Hematopoietic multipotent progenitor cell treated with erythropoietin and hydrocortisone succinate and interleukin-3 and kit ligand, for 15 days (in vitro differentiated cells): ENCODE measurements at regions not wholly inside any gene's neighbourhood (a gene's known extent, or its start where the extent isn't known, plus 50 kb on each side); places are given as distances from the start of the nearest gene placed in this dataset.
"Not testable (repeated sequence)": the region's sequence is repeated elsewhere in the genome, so short reads cannot be mapped to it uniquely, and the experiment has no call there.

ENCODE experiments used
- DNase-seq: peaks from one replicate; pipeline ENCODE4 v3.0.0-alpha.2; 2015; ENCODE audit warnings: low spot score

DNA sequence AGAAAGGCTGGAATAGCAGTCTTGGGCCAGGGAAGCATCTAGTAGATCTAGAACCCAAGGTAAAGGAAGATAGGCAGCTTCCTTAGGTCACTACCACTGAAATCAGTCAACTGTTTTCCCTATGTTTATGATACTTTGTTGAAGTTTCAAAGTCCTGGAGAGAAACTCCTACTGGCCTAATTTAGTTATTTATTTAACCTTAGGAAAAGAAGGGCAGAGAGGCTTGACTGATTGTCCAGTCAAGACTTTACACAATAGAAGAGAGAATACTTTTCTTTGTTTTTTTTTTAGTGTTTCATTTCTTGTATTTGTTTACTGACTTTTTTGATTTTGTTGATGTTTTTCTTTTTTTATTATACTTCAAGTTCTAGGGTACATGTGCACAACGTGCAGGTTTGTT lies 138.9 kb upstream of the PHYHIPL start:
- no peak for DNase-seq

DNA sequence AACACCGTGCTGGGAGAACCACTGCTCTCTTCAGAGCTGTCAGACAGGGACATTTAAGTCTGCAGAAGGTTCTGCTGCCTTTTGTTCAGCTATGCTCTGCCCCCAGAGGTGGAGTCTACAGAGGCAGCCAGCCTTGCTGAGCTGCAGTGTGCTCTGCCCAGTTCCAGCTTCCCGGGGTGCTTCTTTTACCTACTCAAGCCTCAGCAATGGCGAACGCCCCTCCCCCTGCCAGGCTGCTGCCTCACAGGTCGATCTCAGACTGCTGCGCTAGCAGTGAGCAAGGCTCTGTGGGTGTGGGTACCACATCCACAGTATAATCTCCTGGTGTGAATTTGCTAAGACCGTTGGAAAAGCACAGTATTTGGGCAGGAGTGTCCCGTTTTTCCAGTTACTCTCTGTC lies 133.1 kb upstream of the PHYHIPL start:
- not testable (repeated sequence) for DNase-seq

DNA sequence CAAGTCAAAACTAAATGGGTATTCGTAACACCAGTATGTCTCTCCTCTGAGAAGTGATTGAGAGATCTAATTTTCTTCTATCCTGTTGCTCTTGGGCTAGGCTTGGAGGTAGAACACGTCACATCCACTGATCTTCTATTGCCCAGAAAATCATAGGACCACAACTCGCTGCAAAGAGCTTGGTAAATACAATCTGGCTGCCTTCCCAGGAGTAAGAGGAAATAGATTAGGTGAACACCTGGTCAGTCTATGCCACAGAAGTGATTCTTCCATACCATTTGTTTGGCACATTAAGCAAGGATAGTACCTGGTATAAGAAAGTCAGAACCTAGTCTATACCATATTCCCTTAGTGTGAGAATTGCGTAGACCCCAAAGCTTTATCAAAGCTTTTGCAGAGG lies 129.3 kb upstream of the PHYHIPL start:
- no peak for DNase-seq

DNA sequence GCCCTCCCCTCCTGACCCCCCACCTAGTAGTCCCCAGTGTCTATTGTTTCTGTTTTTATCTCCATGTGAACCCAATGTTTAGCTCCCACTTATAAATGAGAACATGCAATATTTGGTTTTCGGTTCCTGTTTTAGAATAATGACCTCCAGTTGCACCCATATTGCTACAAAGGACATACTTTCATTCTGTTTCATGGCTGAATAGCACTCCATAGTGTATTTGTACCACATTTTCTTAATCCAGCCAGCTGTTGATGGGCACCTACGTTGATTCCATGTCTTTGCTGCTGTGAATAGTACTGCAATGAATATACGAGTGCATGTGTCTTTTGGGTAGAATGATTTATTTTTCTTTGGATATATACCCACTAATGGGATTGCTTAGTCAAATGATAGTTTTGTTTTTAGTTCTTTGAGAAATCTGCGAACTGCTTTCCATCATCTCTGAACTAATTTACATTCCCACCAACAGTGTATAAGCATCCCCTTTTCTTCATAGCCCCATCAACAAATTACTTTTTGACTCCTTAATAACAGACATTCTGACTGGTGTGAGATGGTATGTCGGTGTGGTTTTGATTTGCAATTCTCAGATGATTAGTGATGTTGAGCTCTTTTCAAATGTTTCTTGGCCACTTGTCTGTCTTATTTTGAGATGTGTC lies 128.4 kb upstream of the PHYHIPL start:
- no peak for DNase-seq

DNA sequence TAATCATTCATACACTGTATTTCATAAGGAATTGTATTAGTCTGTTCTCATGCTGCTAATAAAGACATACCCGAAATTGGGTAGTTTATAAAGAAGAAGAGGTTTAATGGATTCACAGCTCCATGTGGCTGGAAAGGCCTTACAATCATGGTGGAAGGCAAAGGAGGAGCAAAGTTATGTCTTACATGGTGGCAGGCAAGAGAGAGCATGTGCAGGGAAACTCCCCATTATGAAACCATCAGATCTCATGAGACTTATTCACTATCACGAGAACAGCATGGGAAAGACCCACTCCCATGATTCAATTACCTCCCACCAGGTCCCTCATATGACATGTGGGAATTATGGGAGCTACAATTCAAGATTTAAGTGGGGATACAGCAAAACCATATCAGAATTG lies 122.9 kb upstream of the PHYHIPL start:
- not testable (repeated sequence) for DNase-seq

DNA sequence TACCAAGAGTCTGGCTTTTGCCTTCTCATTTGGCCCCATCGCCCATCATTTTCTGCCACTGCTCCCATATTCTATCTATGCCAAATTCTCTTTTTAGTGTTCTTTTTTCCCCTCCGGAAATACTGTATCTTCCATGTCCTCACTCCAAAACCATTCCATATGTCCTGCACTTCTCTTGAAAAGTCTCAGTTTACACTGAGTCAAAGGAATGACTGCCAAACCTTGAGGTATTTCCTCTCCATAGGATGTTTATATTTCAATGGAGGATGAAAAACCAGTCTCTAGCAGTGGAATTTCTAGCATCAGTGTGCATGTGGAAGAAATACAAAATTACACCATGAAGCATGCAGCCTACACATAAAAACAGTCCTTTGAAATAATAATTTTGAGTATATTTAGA lies 121.4 kb upstream of the PHYHIPL start:
- DNase-seq = no peak

DNA sequence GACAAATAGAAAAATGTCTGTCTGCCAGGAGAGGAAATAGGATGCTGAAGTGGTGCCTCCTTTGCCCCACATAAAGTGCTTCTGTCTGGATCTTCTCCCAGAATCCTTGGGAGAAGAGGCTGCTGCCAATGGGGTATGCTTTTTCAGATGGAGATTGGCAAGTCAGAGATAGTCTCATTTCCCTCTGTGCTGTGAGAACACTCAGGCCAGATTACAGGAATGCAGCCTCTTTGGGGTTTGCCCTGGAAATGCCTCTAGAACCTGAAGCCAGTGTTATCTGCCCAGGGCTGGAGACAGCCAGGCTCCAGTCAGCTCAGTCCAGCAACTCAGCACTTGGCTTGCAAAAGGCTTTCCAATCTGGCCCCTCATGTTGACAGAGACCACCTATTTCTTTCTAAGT lies 119.1 kb upstream of the PHYHIPL start:
- no peak for DNase-seq

DNA sequence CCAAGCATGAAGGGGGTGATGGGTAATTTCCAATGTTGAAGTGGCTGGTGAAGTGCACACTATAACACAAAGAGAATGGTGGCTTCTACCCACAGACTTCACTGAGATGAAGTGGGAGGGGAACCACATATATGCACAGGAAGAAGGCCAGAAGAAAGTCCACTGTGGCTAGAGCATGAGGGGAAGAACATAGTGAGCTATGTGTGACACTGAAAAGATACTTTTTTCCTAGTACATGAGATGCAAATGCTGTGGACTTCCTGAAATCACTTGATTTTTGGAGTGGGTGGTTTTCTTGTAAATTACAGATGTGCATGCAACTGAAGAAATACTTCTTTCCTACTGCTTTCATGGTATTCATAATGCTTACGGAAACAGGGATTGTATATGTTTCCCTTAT lies 115.6 kb upstream of the PHYHIPL start:
- no peak for DNase-seq

DNA sequence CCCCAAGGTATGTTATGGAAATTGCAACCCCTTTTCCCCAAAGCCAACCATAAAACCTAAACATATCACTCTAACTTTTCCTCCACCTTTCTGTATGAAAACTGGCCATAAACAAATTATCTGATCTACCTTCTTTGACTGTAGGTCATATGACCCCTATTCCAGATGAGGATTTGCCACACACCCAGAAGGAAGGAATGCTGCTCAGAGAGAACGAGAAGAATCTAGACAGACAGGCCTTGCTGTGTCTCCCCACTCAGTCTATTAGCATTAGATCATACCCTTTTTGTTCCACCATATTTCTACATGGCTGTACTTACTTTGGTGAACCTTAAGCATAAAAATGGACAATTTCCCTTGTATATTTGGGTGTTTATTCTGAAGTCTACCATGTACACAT lies 113.0 kb upstream of the PHYHIPL start:
- DNase-seq = no peak

DNA sequence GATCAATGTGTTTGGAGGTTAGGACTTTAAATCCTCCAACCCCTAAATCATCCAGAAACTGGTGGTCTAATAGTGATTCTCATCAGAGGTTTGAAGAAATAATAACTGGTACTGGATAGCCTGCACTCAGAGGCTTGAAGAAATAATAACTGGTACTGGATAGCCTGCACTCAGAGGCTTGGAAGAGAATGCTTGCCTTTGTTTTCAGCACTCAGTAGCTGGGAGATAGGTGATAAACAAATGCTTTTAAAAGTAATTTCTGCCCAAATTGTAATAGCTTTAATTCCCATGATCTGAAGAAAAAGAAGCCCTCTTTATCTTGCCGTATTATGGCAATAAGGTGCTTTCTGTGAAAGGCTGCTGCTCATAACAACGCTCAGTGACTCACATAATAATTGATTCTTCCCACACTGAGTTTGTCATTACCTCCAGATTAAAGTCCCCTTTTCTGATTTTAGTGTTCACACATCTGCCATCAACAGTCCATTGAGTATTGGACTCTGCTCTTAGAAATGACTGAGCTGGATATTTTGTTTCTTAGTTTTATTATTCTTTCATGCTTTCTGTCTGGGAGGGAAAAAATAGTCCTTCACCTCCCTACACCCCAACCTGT lies 112.3 kb upstream of the PHYHIPL start:
- no peak for DNase-seq

DNA sequence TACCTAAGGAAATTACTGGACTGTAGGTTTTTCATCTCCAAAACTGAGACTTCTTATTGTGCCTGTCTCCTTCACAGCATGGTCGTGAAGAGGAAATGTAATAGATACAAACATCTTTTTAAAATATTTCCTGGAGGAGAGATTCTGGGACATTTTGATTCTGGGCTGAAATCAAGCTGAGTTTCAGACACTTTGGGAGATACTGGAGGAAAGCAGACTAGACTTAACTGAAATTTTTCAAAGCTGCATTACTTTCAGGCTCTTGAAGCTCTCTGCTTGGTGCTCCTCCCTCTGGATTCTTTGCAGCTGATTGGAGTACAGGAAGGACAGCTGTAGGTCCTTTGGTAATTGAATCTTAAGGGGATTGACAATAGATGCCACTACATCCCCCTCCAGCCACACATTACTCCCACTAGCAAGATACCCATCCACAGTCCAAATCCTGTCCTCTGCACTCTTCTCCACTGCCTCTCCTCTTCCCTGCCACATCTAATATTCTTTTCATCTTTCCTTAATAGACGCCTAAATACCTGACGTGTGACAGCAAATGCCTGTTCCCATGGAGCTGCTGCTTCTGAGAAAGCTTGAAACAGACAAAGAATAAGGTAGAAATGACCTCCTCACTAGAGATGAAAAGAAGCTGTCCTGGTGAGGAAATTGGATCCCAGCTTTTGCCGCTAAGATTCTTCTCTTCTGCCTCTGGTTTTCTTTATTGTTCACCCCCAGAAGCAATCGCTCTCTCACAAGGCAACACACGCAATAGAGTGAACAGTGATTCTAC lies 111.5 kb upstream of the PHYHIPL start:
- no peak for DNase-seq

DNA sequence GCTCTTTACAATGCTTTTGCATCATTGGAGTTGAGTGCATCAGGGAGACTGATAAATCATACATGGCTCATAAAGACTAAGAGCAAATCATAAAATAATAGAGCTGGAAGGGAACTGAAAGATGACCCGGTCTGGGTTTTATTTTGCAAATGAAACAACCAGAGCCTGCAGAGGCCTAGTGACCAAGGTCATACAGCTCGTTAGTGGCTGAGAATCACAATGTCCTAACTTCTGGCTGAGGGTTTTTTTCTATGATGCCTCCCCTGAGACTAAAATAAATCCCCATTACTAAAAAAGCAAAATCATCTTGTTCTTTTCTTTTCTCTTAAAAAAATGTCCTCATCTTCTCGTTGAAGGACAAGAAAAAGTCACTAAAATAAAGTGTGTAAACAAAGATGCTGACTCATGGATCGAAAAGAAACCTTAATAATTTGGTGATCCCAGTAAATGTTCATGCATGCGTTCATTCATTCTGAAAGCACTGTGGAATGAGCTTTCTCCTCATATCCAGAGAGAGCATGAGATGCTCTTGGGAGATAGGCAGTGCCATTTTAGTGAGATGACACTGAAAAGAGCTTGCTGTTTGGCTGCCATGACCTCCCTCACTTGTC lies 107.8 kb upstream of the PHYHIPL start:
- no peak for DNase-seq

DNA sequence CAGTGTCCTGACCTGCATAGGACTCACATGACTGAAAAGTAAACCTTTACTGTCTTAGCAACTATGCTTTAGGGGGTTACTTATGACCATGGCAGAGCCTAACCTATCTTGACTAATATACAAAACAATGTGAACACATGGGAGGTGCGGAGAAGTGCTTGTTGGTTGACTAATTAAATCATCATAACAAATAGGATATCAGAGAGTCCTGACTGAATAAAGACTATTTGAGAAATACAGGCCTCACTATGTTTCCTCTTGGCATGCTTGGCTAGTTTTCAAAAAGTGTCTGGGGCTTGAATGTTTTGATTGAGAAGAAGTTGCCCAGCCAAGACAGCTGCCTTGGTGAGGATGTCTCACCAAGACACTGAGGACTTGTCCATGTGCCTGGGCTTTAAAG lies 104.4 kb upstream of the PHYHIPL start:
- no peak for DNase-seq

DNA sequence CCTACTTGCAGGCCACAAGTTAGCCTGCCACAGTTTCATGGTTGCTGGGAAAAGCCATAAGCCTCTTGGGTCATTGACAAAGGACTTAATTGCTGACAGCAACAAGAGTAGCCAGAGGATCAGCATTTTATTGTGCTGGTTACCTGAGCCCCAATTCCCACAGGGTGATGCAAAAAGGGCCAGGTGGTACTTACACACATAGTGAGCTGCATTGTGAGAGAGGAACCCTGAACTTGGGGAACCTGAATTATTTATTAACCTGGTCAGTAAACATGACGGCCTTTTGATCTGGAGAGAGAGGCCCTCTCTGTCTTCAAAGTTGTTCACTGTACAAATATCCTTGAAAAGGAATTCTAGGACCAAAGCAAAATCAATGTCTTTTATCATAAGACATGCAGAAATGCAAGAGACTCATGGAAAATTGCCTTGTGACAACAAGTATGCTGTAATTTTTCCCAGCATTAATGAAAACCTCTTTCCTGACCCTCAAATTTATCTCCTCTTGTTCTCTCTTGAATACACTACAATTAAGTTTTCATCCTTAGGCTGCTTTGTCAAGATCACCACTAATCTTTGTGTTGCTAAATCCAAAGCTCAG lies 102.9 kb upstream of the PHYHIPL start:
- DNase-seq = no peak

DNA sequence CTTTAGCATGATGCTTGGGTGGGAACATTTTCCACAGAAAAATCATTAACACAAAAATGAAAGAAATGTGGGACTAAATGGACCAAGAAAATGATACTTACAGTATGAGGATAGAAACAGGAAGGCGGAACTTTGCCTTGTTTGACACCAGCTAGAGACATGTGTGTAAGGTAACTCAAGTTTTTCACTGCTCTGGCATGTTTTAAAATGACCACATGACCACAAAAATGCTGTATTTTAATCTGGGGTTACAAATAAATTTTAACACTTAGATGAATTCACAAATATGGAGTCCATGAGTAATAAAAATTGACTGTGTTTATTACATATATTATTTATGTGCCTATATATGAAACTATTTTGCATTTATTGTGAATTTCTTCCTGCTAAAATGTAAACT lies 100.9 kb upstream of the PHYHIPL start:
- no peak for DNase-seq

DNA sequence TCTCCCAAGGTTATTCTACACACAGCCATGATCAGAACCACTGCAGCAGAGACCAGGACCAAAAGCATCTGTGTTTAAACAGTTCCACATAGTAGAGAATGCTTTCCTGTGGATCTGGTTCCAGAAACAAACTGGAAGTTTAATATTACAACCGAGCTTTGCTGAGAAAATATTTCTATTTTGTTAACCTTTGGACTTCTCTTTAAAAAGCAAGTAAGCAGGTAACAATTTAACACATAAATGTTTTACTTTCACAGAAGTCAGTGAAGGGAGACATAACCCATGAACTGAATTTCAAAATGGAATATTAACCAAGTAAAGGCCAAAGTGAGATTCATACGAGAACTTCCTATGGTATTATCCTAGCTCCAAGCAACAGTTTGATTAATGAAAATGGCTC lies 98.6 kb upstream of the PHYHIPL start:
- DNase-seq = no peak

DNA sequence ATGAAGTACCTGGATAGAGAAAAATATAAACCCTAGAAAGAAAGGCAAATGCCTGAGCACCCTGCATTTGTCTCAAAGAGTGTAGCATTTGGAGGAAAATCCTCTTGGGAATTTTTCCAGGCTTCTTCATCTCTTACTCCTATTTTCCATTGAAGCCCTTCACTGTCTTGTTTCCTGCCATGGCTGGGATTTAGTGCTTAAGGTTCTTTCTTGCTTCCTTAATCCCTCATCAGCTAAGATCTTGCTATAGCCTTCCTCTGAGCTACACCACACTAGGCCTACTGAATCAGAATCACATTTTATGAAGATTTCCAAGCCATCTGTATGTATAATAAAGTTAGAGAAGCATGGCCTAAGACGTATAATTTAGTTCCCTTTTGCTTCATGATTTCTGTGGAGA lies 97.5 kb upstream of the PHYHIPL start:
- DNase-seq = no peak

DNA sequence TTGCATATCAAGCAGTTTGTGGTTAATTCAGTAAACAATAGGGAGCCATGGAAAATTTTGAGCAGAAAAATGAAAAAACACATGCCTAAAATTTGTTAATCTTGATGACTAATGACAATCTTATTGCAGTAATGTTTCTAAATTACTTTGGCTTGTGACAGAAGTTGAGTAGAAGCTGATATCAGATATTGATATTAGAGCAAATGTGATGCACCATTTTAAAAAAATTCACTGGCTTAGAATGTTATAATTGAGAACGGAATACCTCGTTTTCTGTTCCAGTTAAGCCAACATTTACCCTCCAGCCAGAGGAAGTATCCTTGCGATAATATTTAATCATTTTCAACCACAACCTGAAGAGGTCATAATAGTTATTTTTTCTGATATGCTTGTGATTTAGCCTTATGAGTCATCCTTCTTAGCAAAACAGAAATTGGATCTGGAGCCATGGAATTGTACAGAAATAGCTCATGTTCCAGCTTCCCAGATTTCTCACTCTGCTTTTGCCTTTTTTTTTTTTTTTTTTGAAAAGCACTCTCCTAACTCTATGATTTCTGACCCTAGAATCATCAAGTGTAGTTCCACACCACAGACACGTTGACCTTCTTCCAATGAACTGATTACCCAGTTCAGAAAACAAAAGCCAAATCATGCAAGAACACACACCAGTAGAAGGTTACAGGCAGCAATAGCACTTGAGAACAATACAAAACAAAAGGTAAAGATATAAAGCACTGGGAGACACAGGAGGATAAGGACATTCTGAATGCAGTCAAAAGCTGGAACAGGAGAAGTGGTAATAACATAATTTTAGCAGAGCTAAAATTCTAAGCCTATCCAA lies 96.8 kb upstream of the PHYHIPL start:
- no peak for DNase-seq

DNA sequence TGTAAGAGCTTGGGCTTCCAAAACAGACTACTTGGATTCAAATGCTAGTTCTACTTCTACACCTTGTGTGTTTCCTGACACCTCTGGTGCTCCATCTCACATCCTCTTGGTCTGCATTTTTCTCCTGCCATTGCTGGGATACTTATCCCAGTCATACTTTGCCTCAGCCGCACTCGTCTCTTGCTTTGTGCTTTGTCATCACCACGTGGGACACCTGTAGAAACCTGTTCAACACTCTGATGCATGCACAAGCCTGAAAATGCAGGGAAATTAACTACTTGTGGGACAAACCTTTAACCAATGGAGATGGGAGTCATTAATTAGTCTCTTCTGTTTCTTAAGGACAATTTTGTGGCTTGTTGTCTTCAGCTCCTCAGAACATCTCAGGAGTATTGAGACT lies 94.2 kb upstream of the PHYHIPL start:
- no peak for DNase-seq

DNA sequence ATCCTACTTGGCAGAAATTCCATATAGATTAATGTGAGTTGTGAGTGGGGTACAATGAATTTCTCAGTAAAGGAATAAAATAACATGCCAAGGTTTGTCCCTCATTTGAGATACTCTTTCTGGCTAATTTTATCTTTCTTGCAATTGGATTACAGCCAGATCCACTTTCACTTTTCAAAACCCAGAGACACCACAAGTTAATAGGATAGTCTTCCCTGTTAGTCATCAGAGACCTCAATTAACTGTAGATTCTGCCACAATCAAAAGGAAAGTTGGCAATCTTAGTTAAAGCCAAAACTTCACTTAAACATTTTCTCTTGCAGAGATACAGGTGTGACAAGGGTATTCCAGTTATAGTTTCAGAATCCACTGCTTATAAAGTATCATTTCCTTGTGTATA lies 91.4 kb upstream of the PHYHIPL start:
- no peak for DNase-seq

DNA sequence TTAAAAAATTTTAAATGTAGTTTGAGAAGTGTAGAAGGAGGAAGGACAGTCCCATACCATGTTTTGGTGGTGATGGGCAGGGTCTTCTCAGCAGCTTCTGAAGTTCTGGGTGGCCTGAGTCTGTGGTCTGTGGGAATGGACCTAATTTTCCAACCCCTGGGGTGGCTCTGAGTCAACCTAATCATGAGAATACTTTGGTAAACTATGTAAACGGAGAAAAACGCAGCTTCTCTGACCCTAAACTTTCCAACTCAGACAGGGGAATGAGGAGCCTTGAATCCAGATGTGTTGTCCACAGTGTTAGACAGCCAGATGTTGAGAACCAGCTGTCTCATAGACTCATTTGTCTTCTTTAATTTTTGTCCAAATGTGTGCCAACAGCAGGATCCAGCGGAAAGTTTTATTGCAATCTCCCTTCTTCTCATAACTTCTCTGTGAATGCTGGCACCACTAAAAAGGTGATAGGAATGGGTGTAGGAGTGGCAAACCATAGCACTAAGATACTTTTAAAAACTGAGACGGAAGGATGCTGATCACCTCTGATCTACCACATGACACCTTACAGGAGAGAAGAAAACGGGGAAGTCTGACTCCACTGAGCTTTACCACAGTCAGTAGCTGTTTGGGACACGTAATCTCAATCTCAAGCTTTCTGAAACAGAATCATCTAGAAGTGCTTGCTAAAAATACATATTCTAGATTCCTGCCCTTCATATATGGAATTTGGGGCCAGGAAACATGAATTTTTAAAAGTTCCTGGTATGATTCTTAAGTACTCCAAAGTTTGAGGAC lies 90.5 kb upstream of the PHYHIPL start:
- DNase-seq = no peak
